Middle frontal gyrus (tissue), 1 donor: ENCODE measurements at regions not wholly inside any gene's neighbourhood (a gene's known extent, or its start where the extent isn't known, plus 50 kb on each side); places are given as distances from the start of the nearest gene placed in this dataset.
A peak's percentile ranks its signal among the peaks of the same experiment; 100 is the strongest.
"Not testable (repeated sequence)": the region's sequence is repeated elsewhere in the genome, so short reads cannot be mapped to it uniquely, and the experiment has no call there.

Source experiments
- DNase-seq: peaks from one replicate; pipeline ENCODE4 v3.0.0-alpha.2; 2015; ENCODE audit warnings: low spot score; ENCODE audit errors: extremely low spot score

GRCh38 chr6:26956601-26957184, 290.8 kb upstream of the PRSS16 start:
- peak; percentile 13 for DNase-seq

- not testable (repeated sequence) for DNase-seq
Observed at GRCh38 chr6:26957399-26958127, 289.9 kb upstream of the PRSS16 start.

DNA sequence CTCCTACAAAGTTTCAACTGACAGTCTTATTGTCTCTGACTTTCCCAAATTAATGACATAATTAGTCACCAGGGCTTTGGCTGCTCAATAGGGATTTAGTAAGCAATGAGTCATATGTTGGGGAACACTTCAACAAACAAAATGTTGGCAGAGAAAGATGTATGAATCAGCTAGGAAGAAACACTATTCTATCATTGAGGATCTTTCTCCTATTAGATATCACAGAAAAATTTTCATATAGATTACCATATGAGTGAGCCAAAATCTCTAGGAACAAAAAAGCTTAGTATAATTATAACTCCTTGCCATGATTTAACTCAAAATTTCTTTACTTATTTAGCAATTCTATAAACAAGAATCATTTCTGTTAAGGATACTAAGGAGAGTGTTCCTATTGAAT, 286.3 kb upstream of the PRSS16 start:
- not testable (repeated sequence) for DNase-seq

DNA sequence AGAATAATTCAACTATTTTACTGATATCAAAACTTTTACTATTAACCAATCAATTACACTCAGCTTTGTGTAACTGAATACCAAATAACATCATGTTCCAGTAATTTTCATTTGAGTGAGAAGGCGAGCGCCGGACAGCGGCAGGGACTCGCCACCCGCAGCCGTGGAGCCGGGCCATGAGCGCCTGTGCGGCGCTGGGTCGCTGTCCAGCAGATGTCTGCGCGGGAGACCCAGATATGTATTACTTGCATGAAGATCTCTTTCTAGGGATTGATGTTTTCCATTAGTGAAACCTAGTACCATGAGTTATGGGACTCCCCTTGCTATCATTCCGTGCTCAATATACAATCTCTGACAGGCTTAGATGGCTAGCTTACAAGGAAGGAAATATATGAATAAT, 245.1 kb upstream of the PRSS16 start:
- DNase-seq, result no peak

GRCh38 chr6:27007020-27007419, 240.5 kb upstream of the PRSS16 start:
- DNase-seq, result no peak

DNA sequence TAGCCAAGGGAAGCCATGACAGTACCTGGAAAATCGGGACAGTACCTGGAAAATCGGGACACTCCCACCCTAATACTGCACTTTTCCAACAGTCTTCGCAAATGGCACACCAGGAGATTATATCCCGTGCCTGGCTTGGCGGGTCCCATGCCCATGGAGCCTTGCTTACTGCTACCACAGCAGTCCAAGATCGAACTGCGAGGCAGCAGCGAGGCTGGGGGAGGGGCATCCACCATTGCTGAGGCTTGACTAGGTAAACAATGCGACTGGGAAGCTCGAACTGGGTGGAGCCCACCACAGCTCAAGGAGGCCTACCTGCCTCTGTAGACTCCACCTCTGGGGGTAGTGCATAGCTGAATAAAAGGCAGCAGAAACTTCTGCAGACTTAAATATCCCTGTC, 238.9 kb upstream of the PRSS16 start:
- DNase-seq, result not testable (repeated sequence)

DNA sequence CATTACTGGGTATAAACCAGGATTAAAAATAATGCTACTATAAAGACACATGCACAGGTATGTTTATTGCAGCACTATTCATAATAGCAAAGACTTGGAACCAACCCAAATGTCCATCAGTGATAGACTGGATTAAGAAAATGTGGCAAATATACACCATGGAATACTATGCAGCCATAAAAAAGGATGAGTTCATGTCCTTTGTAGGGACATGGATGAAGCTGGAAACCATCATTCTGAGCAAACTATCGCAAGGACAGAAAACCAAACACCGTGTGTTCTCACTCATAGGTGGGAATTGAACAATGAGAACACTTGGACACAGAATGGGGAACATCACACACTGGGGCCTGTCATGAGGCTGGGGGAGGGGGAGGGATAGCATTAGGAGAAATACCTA, 233.4 kb upstream of the PRSS16 start:
- not testable (repeated sequence) for DNase-seq

- DNase-seq, result no peak
Observed at GRCh38 chr6:27016689-27017088, 230.8 kb upstream of the PRSS16 start.

DNA sequence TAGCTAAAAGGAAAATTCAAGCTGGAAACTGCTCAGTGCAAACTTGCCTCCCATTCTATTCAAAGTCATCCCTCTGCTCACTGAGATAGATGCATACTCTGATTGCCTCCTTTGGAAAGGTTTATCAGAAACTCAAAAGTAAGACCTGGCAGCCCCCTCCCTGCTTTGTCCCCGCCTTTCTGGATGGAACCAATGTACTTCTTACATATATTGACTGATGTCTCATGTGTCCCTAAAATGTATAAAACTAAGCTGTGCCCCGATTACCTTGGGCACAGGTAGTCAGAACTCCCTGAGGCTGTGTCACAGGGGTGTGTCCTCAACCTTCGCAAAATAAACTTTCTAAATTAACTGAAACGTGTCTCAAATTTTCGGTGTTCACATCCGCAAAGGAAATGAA, 229.1 kb upstream of the PRSS16 start:
- not testable (repeated sequence) for DNase-seq

GRCh38 chr6:27019651-27020552, 227.6 kb upstream of the PRSS16 start:
- DNase-seq, result peak; percentile 79

DNA sequence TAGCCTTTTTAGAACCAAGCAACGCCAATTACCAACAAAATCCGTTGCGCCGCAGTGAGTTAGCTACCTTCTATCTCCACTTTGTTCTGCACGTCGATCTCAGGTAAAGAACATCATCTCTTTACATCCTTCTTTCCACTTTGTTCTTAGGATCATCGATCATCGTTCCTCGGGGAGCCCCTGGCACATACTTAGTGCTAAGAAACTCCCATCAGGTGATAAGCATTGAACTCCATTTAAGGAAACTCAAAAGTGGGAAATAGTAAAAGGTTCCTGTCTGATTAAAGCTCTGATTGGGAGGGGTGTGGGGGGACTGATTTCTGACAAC, 227.0 kb upstream of the PRSS16 start:
- DNase-seq, result no peak

DNA sequence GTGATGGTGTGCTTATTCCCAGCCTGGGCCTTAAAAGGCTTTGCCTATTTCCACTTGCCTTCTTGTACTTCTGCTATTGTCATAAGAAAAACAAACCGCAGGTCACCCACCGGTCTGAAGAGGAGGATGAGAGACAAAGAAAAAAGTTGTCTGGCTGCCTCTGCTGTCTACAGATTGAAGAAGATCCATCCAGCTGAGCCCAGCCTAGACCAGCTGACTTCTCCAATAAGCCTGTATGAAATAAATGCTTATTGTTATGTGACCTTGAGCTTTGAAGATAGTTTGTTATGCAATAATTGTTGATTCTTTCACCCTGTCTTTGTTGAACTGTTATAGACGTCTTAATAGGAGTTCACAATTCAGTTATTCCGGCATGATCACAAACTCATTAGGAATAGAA, 223.8 kb upstream of the PRSS16 start:
- DNase-seq, result no peak

- no peak for DNase-seq
Observed at GRCh38 chr6:27025351-27025750, 222.2 kb upstream of the PRSS16 start.

GRCh38 chr6:27026361-27026760, 221.1 kb upstream of the PRSS16 start:
- no peak for DNase-seq

GRCh38 chr6:27031302-27031701, 216.2 kb upstream of the PRSS16 start:
- DNase-seq, result no peak

GRCh38 chr6:27038498-27038897, 209.0 kb upstream of the PRSS16 start:
- DNase-seq, result no peak

DNA sequence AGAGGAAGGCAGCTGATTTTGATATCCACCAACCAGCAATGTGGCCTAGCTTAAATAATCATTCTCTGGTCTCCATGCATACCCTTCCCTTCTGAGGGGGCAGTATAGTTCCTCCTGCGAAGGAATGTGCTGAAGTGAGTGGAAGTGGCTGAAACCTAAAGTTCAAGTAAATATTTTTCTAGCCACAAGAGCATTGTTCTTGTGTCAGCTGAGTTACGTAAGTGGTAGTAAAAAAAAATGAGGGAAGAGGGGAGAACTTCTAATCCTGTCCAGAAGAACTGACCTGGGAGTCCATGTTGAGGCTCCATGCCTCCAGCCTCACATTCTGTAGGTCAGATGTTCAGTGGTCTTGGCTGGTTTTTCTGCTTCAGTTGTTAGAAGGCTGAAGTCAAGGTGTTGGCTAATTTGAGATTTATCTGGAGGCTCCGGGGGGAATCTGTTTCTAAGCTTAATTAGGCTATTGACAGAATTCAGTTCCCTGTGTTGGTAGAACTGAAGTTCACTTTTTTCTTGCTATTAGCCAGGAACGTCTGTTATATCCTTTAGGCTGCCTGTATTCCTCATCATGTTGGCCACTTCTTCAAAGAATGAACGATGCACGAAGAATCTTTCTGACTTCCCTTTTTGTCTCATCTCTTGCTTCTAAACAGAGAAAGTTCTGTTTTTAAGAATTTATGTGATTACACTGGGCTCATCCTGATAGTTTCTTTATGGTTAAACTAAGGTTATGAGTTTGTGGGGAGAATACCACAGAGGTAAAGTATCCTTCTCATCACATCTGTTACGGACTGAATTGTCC, 207.1 kb upstream of the PRSS16 start:
- DNase-seq, result no peak

GRCh38 chr6:27043244-27043643, 204.3 kb upstream of the PRSS16 start:
- DNase-seq, result no peak

- not testable (repeated sequence) for DNase-seq
Observed at GRCh38 chr6:27045131-27045530, 202.4 kb upstream of the PRSS16 start.

- DNase-seq, result not testable (repeated sequence)
Observed at GRCh38 chr6:27047725-27048124, 199.8 kb upstream of the PRSS16 start.
